Muscle layer of duodenum (tissue), 2 donors: ENCODE measurements at regions not wholly inside any gene's neighbourhood (a gene's known extent, or its start where the extent isn't known, plus 50 kb on each side); places are given as distances from the start of the nearest gene placed in this dataset.

Experiments used
- H3K27ac ChIP-seq: one replicate; pipeline ENCODE4 v1.7.0; 2013; ENCODE audit warnings: mild to moderate bottlenecking, low read length
- H3K27me3 ChIP-seq: one replicate; pipeline ENCODE4 v1.7.0; 2013; ENCODE audit warnings: low read depth, mild to moderate bottlenecking, control low read depth, low read length
- H3K36me3 ChIP-seq, 2 donors: one replicate each; pipeline ENCODE4 v1.7.0; 2013; ENCODE audit warnings: low read length in 2 of 2, control low read depth in 1 of 2, mild to moderate bottlenecking in 1 of 2; ENCODE audit not compliant: insufficient read depth in 2 of 2, control insufficient read depth in 1 of 2
- H3K4me1 ChIP-seq, 2 donors: one replicate each; pipeline ENCODE4 v1.7.0; 2013; ENCODE audit warnings: low read length in 2 of 2, mild to moderate bottlenecking in 2 of 2, control low read depth in 1 of 2, moderate library complexity in 1 of 2; ENCODE audit not compliant: insufficient read depth in 2 of 2, control insufficient read depth in 1 of 2
- H3K4me3 ChIP-seq, 2 donors: one replicate each; pipeline ENCODE4 v1.7.0; 2013; ENCODE audit warnings: low read length in 2 of 2, low read depth in 1 of 2, mild to moderate bottlenecking in 1 of 2
- H3K9me3 ChIP-seq, 2 donors: one replicate each; pipeline ENCODE4 v1.7.0; 2013; ENCODE audit warnings: low read length in 2 of 2, control low read depth in 1 of 2, mild to moderate bottlenecking in 1 of 2; ENCODE audit not compliant: control insufficient read depth in 1 of 2
- donor health status: healthy.

DNA sequence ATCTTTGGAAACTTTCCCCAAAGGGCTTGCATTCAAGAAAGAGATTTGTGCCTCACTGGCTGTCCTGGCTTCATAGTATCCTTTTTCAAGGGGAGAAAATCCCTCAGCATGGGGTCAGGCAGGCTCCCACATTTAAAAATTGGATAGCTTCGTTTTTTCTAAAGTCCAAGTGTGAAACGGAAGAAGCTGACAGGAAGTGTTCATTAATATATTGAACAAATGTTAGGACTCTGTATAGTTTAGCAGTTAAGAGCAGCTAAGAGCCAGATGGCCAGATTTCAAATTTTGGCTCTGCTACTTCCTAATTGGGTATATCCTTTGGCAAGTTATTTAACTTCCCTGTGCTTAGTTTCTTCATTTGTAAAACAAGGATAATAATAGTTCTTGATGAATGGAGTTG, 354.9 kb upstream of the FAT3 start:
- no peak overlapping the region for H3K4me3 ChIP-seq
- no peaks in the 10 kb centered on the region for H3K27me3 ChIP-seq
- H3K4me1 ChIP-seq, result peaks cover 0 to 8% of the 10 kb centered on the region in 2 donors
- H3K9me3 ChIP-seq, result no peaks in the 10 kb centered on the region
- no peaks in the 10 kb centered on the region for H3K36me3 ChIP-seq
- no peak overlapping the region for H3K27ac ChIP-seq

DNA sequence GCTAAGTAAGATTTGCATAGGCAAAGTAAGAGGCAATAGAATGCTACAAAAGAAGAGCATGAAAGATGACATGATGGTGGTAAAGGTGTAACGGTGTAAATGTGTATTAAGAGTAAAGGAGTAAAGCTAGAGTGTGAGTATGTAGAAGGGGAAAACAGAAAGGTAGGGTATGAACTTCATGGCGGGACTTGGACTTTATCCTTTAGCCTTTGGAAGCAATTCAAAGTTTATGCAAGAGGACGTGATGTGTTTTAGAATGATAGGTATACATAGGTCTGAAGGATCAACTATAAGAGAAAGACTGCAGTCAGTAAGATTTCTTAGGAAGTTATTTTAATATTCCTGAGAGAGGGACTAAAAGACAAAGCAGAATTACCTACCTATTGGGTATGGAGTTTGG, 358.0 kb upstream of the FAT3 start:
- no peaks in the 10 kb centered on the region for H3K36me3 ChIP-seq
- no peak overlapping the region for H3K4me3 ChIP-seq
- H3K27me3 ChIP-seq, result no peaks in the 10 kb centered on the region
- H3K9me3 ChIP-seq, result no peaks in the 10 kb centered on the region
- H3K27ac ChIP-seq, result no peak overlapping the region
- peaks cover 0 to 8% of the 10 kb centered on the region in 2 donors for H3K4me1 ChIP-seq

DNA sequence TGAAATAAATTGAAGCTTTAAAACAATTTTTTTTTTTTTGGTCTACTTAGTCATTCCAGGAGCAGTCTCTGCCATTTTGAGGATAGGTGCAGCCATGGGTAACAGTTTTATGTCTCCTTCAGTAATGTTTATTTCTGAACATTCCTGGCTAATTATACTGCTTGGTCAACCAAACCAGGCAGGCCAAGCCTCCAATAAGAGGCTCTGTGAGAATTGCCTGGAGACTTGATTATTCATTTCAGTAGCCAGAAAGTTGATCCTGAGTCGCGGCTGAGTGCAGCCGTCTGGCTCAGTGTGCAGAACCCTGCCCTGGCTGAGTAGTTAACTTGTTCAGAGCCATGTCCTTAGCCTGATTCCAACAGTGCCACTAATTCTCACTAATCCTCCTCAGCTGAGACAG, 364.0 kb upstream of the FAT3 start:
- peaks cover 0 to 5% of the 10 kb centered on the region in 2 donors for H3K4me1 ChIP-seq
- H3K27me3 ChIP-seq, result no peaks in the 10 kb centered on the region
- no peaks in the 10 kb centered on the region for H3K36me3 ChIP-seq
- no peak overlapping the region for H3K27ac ChIP-seq
- H3K4me3 ChIP-seq, result no peak overlapping the region
- H3K9me3 ChIP-seq, result no peaks in the 10 kb centered on the region

DNA sequence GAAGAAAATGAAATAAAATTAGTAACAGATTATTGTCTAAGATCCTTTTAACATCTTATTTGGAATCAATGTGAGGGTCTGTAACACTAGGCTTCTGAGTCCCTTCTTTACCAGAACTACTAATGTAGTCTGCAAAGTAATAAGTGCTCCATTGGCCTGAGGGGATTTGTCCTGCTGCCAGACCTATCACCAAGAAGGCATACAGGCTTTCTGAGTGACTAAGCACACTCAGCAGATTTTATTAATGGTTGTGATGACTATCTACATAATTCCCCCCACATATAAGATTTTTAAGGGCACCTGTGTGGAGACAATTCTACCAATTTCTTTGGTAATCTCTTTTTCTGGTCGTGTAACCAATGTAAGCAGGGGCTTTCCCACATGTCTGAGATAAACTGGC, 365.0 kb upstream of the FAT3 start:
- peaks cover 0 to 5% of the 10 kb centered on the region in 2 donors for H3K4me1 ChIP-seq
- H3K36me3 ChIP-seq, result no peaks in the 10 kb centered on the region
- H3K9me3 ChIP-seq, result no peaks in the 10 kb centered on the region
- H3K27me3 ChIP-seq, result no peaks in the 10 kb centered on the region
- H3K27ac ChIP-seq, result no peak overlapping the region
- no peak overlapping the region for H3K4me3 ChIP-seq

DNA sequence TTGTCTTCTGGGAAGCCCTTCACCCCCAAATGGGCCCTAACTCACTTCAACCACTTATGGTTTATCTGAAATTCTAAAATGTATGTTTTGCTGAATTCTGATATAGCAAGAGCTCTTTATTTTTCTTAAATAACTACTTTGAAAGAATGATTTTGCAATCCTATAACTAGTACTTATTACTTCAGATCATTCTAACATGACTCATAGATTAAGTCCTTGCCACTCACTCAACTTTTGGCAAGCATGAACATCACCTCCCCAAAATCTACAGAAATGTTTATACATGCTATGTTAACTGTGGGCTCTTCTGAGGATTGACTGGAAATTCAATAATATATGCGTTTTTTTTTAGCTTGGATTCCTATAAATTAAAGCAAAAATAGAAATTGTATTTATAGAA, 367.4 kb upstream of the FAT3 start:
- Histone ChIP-seq H3K27ac (no peak overlapping the region), H3K4me3 (no peak overlapping the region), H3K9me3 (no peaks in the 10 kb centered on the region), H3K36me3 (no peaks in the 10 kb centered on the region), H3K4me1 (peaks cover 0 to 5% of the 10 kb centered on the region in 2 donors), H3K27me3 (no peaks in the 10 kb centered on the region)

DNA sequence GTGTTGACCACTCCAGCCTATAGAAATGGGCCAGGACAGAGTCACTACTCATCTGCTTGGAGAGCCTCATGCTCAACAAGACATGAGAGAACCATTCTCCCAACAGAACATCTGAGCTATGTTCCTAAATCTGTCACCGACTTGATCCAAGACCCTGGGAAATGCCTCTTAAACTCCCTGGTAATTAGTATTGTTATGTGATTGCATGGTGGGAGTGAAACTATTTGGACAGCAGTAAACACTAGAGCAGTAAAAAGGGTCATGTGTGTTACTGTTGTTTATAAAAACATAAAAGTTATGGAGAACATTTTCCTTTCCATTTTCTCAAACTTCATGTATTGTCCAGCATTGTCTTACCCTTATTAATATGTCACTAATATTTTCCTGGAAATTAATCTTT, 369.8 kb upstream of the FAT3 start:
- Histone ChIP-seq H3K9me3 (no peaks in the 10 kb centered on the region), H3K36me3 (no peaks in the 10 kb centered on the region), H3K4me1 (no peaks in the 10 kb centered on the region), H3K27ac (no peak overlapping the region), H3K27me3 (no peaks in the 10 kb centered on the region), H3K4me3 (no peak overlapping the region)

DNA sequence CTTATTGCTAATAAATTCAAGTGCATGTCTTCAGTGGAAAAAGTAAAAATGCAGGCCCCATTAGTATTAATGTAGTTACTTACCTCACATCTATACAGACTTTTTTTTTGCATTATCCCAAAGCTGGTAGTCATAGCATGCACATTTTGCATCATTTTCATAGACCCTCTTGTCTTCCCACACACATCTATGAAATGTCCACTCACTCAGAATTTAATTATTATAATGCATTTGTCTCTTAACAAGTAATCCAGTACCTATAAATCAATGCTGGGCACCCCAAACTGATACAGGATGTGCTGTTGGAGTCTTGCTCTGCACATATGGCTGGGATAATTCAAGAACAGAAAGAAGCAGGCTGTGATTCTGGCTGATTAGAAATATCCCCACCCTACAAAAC, 370.4 kb upstream of the FAT3 start:
- Histone ChIP-seq H3K27me3 (no peaks in the 10 kb centered on the region), H3K9me3 (no peaks in the 10 kb centered on the region), H3K36me3 (no peaks in the 10 kb centered on the region), H3K27ac (no peak overlapping the region), H3K4me3 (no peak overlapping the region), H3K4me1 (no peaks in the 10 kb centered on the region)

DNA sequence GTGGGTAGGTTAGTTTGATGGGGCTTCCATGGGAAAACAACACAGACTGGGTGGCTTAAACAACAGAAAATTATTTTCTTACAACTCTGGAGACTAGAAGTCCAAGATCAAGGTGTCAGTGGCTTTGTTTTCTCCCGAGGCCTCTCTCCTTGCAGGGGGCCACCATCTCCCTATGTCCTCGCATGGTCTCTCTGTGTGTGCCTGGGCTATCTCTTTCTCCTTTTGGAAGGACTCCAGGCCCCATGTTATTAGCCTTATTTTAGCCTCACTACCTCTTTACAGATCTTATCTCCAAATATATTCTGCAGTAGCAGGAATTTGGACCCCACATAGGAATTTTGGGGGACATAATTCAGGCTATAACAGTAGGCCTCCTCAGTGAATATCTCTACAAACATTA, 372.7 kb upstream of the FAT3 start:
- Histone ChIP-seq H3K4me3 (no peak overlapping the region), H3K36me3 (no peaks in the 10 kb centered on the region), H3K27ac (no peak overlapping the region), H3K27me3 (no peaks in the 10 kb centered on the region), H3K9me3 (no peaks in the 10 kb centered on the region), H3K4me1 (no peaks in the 10 kb centered on the region)

DNA sequence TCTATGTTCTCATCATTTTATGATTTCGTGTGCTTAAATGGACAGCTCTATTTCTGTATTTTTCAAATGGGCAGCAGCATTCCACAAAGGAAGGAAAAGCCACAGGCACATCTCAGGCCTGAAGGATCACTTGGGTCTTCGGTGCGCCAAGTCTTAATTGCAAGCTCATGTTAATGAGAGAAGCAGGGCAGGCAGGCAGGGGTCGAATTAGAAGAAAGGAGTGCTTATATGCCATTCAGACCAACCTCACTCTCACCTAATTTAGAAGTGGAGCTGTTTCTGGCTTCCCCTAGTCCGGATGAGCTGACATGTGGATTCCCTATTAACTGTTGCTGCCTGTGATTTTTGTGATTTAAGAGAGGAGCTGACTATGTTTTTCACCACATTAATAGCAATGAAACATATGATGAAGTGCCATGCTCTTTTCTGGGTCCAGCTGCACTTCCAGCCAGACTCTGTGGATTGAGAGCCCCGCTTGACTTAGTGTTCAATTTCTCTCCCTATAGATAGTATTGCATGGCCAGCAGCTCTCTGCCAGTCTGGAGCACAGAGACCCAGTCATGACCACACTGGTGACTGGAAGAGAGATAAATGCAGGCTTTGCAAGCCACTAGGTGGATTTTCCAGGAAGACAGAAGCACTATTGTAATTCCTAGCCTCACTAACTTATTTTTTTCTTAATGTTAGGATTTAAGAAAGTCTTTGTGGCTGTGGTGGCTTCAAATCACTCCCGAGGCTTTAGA, 373.9 kb upstream of the FAT3 start:
- no peaks in the 10 kb centered on the region for H3K4me1 ChIP-seq
- no peaks in the 10 kb centered on the region for H3K36me3 ChIP-seq
- no peak overlapping the region for H3K27ac ChIP-seq
- no peaks in the 10 kb centered on the region for H3K9me3 ChIP-seq
- H3K4me3 ChIP-seq, result no peak overlapping the region
- no peaks in the 10 kb centered on the region for H3K27me3 ChIP-seq

DNA sequence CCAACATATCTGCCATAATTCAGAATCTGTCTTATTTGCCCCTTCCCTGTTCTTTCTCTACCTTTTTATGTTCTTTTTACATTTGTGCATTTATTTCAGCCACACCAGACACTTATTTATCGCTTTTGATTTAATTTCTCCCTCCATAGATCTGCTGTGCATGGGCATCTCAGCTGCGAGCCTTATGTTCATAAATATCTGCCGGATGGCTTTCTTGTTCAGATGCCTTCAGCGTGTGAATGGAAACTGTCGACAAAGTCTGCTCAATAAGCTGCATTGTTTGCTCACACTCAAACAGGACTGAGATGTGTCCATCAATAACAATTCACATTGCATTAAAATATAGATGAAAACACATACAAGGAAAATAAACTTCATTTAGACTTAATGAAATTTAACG, 374.6 kb upstream of the FAT3 start:
- H3K36me3 ChIP-seq, result no peaks in the 10 kb centered on the region
- no peaks in the 10 kb centered on the region for H3K9me3 ChIP-seq
- H3K27ac ChIP-seq, result no peak overlapping the region
- no peaks in the 10 kb centered on the region for H3K27me3 ChIP-seq
- H3K4me3 ChIP-seq, result no peak overlapping the region
- no peaks in the 10 kb centered on the region for H3K4me1 ChIP-seq

DNA sequence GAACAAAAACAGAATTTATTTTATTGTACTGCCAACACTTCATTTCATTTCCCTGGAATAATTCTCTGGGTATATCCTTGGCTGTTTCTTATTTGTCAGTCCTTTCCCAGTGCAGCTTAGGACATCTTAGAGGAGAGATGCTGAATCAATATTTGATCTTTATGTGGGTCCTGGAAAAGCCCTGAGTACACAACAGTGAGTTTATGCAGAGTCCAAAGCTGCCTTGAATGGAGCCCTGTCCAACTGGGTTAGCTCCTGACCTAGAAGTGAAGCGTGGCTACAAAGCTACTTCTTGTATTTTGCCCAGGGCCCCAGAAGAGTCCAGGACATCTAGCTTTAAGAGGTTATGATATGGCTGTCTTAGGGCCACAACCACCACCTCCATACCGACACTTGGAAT, 378.0 kb upstream of the FAT3 start:
- no peaks in the 10 kb centered on the region for H3K36me3 ChIP-seq
- no peaks in the 10 kb centered on the region for H3K27me3 ChIP-seq
- H3K4me1 ChIP-seq, result no peaks in the 10 kb centered on the region
- no peaks in the 10 kb centered on the region for H3K9me3 ChIP-seq
- no peak overlapping the region for H3K4me3 ChIP-seq
- no peak overlapping the region for H3K27ac ChIP-seq

DNA sequence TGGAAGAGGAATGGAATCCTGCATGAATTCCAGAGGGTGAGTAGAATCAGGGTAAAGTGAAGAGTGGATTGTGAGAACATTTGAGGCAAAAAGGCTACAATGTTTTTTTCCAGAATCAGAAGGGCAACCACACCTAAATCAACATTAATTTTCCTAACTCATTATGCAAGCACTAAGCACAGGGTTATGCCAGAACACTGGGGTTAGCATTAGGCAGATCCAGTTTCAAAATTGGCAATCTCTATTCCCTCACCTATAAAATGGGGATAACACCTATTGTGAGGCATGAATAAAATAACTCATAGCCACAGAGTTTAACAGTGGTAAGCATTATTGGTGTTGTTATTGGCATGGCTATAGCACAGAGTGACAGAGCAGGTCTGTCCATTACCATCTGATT, 378.6 kb upstream of the FAT3 start:
- Histone ChIP-seq H3K27me3 (no peaks in the 10 kb centered on the region), H3K4me1 (no peaks in the 10 kb centered on the region), H3K9me3 (no peaks in the 10 kb centered on the region), H3K27ac (no peak overlapping the region), H3K36me3 (no peaks in the 10 kb centered on the region), H3K4me3 (no peak overlapping the region)
